Activated T-helper 1 cell treated with anti-CD3 and anti-CD28 coated beads, Interleukin-2, amount 50 U/mL, for 16 hours (primary cell): ENCODE measurements at regions not wholly inside any gene's neighbourhood (a gene's known extent, or its start where the extent isn't known, plus 50 kb on each side); places are given as distances from the start of the nearest gene placed in this dataset.

ENCODE experiments used
- DNase-seq, 2 donors: peaks; one replicate each; pipeline ENCODE4 v3.0.0-alpha.2; 2020; ENCODE audit warnings: low read depth in 1 of 2, low spot score in 1 of 2

GRCh38 chr13:40186626-40187323 lies 479.7 kb downstream of the FOXO1 start:
- DNase-seq = no peak

- DNase-seq = peak; percentile 37
Observed at GRCh38 chr13:40187324-40187795, 479.1 kb downstream of the FOXO1 start.

GRCh38 chr13:40187841-40188591 lies 478.4 kb downstream of the FOXO1 start:
- DNase-seq = peak; percentile 23 to 35

GRCh38 chr13:40189426-40189825 lies 477.0 kb downstream of the FOXO1 start:
- no peak for DNase-seq

GRCh38 chr13:40189898-40190630 lies 476.4 kb downstream of the FOXO1 start:
- DNase-seq = no peak

- peak; percentile 36 to 44 for DNase-seq
Observed at GRCh38 chr13:40190641-40191100, 475.8 kb downstream of the FOXO1 start.

GRCh38 chr13:40191186-40191980 lies 475.1 kb downstream of the FOXO1 start:
- DNase-seq = no peak

GRCh38 chr13:40192452-40192851 lies 474.0 kb downstream of the FOXO1 start:
- no peak for DNase-seq

- DNase-seq = no peak
Observed at GRCh38 chr13:40192858-40193257, 473.6 kb downstream of the FOXO1 start.

- no peak for DNase-seq
Observed at GRCh38 chr13:40193286-40194223, 472.9 kb downstream of the FOXO1 start.

GRCh38 chr13:40194224-40194806 lies 472.1 kb downstream of the FOXO1 start:
- DNase-seq = no peak

- DNase-seq = no peak
Observed at GRCh38 chr13:40197049-40197448, 469.4 kb downstream of the FOXO1 start.

GRCh38 chr13:40197936-40198595 lies 468.4 kb downstream of the FOXO1 start:
- no peak for DNase-seq

GRCh38 chr13:40200273-40200978 lies 466.0 kb downstream of the FOXO1 start:
- no peak for DNase-seq

- no peak for DNase-seq
Observed at GRCh38 chr13:40204246-40204645, 462.2 kb downstream of the FOXO1 start.

GRCh38 chr13:40205771-40206240 lies 460.6 kb downstream of the FOXO1 start:
- DNase-seq = no peak

GRCh38 chr13:40206241-40207000 lies 460.0 kb downstream of the FOXO1 start:
- DNase-seq = no peak
